ENCODE measurements at regions not wholly inside any gene's neighbourhood (a gene's known extent, or its start where the extent isn't known, plus 50 kb on each side); places are given as distances from the start of the nearest gene placed in this dataset.

GRCh38 chr1:57600424-57600823 lies 176.6 kb upstream of the DAB1 start:
- Histone ChIP-seq H3K4me3 (ENCODE audit: low read length) (no peak overlapping the region), H3K27ac (ENCODE audit: low read length) (peak overlapping the region; percentile 66), H3K36me3 (ENCODE audit: control insufficient read depth, insufficient read depth, low read length) (no peaks in the 10 kb centered on the region), H3K9me3 (ENCODE audit: control insufficient read depth, insufficient read depth, low read length) (no peaks in the 10 kb centered on the region), H3K27me3 (ENCODE audit: control insufficient read depth, insufficient read depth, low read length) (no peaks in the 10 kb centered on the region), H3K4me1 (ENCODE audit: control insufficient read depth, insufficient read depth, low read length) (peaks cover 13% of the 10 kb centered on the region)
- no CpG with 5 or more reads among the region's 3 CpGs for WGBS (ENCODE audit: insufficient coverage, insufficient read length)
- DNase-seq (ENCODE audit: low read depth, low spot score): peak; percentile 90

DNA sequence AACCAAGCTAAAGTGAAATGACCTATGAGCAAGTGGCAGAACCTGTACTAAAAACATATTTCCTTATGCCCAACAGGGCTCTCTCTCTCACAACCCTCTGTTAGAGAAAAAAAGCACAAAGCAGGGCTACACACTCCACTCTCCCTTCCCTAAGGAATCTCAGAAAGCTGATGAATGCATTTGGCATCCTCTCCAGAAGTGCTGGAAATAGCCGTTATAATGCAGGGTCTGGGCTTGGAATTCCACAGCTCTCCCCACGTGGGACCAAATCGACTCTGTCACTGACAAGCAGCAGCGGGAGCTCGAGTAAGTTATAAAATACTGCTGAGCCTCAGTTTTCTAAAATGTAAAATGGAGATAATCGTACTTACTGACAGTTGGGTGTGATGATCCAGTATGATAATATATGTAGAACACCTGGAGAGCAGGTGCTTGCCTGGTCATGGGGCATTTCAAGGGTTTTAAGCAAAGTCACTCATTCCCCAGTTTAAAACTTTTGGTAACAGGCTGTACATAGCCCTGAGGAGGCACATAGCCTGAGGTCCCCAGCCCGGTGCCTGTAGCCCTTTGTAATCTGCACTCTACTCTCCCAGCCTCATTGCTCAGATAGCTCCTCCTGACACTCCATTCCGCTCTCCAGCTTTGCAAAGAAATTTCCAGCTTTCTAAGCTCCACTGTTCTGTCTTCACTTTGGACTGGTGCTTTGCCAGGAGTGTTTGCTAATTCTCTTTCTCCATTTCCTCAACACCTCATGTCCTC lies 175.6 kb upstream of the DAB1 start:
- no CpG with 5 or more reads among the region's 8 CpGs for WGBS (ENCODE audit: insufficient coverage, insufficient read length)
- no peak for DNase-seq (ENCODE audit: low read depth, low spot score)
- peaks cover 13% of the 10 kb centered on the region for H3K4me1 ChIP-seq (ENCODE audit: control insufficient read depth, insufficient read depth, low read length)

DNA sequence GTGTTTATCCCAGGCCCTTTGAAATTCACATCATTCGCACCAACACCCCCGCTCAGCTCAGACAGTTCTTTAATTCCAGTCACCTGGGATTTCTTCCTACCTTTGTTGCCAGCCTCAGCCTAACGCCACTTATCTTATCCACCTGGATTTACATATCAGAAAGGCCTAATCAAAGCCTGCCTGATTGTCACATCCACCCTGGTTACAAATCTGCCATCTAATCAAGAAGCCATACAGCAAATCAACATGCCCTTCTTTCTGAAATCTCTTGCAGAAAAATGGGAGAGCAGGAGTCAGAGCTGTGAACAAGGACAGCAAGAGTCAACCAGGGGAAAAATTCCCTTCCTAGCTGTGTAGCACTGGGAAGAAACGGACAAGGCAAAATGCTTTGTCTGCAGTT lies 173.2 kb upstream of the DAB1 start:
- Histone ChIP-seq H3K4me1 (ENCODE audit: control insufficient read depth, insufficient read depth, low read length) (peaks cover 13% of the 10 kb centered on the region), H3K9me3 (ENCODE audit: control insufficient read depth, insufficient read depth, low read length) (no peaks in the 10 kb centered on the region), H3K4me3 (ENCODE audit: low read length) (no peak overlapping the region), H3K27me3 (ENCODE audit: control insufficient read depth, insufficient read depth, low read length) (no peaks in the 10 kb centered on the region), H3K27ac (ENCODE audit: low read length) (no peak overlapping the region), H3K36me3 (ENCODE audit: control insufficient read depth, insufficient read depth, low read length) (no peaks in the 10 kb centered on the region)
- no CpG with 5 or more reads among the region's 4 CpGs for WGBS (ENCODE audit: insufficient coverage, insufficient read length)
- no peak for DNase-seq (ENCODE audit: low read depth, low spot score)

More for the DNA sequence above, 175.6 kb upstream of the DAB1 start:
- Histone ChIP-seq H3K9me3 (ENCODE audit: control insufficient read depth, insufficient read depth, low read length) (no peaks in the 10 kb centered on the region), H3K4me3 (ENCODE audit: low read length) (no peak overlapping the region), H3K36me3 (ENCODE audit: control insufficient read depth, insufficient read depth, low read length) (no peaks in the 10 kb centered on the region), H3K27ac (ENCODE audit: low read length) (peak overlapping the region; percentile 66), H3K27me3 (ENCODE audit: control insufficient read depth, insufficient read depth, low read length) (no peaks in the 10 kb centered on the region)

DNA sequence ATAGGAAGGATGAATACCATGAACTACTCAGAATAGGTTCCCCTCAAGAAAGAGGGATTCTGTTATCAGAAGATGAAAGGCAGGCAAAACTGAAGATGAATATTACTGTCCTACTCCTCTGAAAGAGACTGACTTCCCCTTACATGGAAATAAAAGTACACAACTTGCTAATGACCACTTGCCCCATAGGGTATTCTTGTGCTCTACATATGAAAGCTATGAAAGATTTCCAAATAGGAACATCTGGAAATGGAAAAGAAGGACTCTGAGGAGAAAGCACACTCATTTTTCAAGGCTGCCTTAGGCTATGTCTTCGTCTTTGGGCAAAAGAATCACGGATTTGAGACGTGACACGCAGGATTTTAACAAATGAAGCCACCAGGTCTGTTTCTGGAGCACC lies 170.1 kb upstream of the DAB1 start:
- no peaks in the 10 kb centered on the region for H3K9me3 ChIP-seq (ENCODE audit: control insufficient read depth, insufficient read depth, low read length)
- DNase-seq (ENCODE audit: low read depth, low spot score): no peak
- H3K27me3 ChIP-seq (ENCODE audit: control insufficient read depth, insufficient read depth, low read length): no peaks in the 10 kb centered on the region
- WGBS (ENCODE audit: insufficient coverage, insufficient read length): no CpG with 5 or more reads among the region's 4 CpGs
- H3K4me3 ChIP-seq (ENCODE audit: low read length): no peak overlapping the region
- H3K4me1 ChIP-seq (ENCODE audit: control insufficient read depth, insufficient read depth, low read length): peaks cover 10% of the 10 kb centered on the region
- no peaks in the 10 kb centered on the region for H3K36me3 ChIP-seq (ENCODE audit: control insufficient read depth, insufficient read depth, low read length)
- H3K27ac ChIP-seq (ENCODE audit: low read length): no peak overlapping the region

DNA sequence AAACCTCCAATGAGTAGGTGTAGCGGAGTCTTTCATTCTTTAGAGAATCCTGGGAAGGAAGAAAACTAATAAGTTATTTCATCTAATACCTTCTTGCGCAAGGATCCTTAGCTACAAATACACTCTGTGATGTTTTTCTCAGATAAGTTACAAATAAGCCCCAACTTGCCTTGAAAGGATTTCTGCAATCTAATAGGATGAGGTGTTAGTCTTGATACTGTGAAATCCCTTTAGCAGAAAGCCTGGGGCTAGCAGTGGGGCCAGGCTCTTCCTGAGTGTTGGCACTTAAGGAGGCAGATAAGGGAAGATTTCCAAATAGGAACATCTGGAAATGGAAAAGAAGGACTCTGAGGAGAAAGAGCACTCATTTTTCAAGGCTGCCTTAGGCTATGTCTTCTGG lies 168.0 kb upstream of the DAB1 start:
- H3K9me3 ChIP-seq (ENCODE audit: control insufficient read depth, insufficient read depth, low read length): no peaks in the 10 kb centered on the region
- H3K27ac ChIP-seq (ENCODE audit: low read length): no peak overlapping the region
- no peaks in the 10 kb centered on the region for H3K27me3 ChIP-seq (ENCODE audit: control insufficient read depth, insufficient read depth, low read length)
- no peaks in the 10 kb centered on the region for H3K36me3 ChIP-seq (ENCODE audit: control insufficient read depth, insufficient read depth, low read length)
- no peak overlapping the region for H3K4me3 ChIP-seq (ENCODE audit: low read length)
- H3K4me1 ChIP-seq (ENCODE audit: control insufficient read depth, insufficient read depth, low read length): peaks cover 2% of the 10 kb centered on the region; the same call in 1 of the 2 replicates
- no CpG with 5 or more reads among the region's 2 CpGs for WGBS (ENCODE audit: insufficient coverage, insufficient read length)
- no peak for DNase-seq (ENCODE audit: low read depth, low spot score)

- Histone ChIP-seq H3K27me3 (ENCODE audit: control insufficient read depth, insufficient read depth, low read length) (no peaks in the 10 kb centered on the region), H3K4me1 (ENCODE audit: control insufficient read depth, insufficient read depth, low read length) (no peaks in the 10 kb centered on the region), H3K9me3 (ENCODE audit: control insufficient read depth, insufficient read depth, low read length) (no peaks in the 10 kb centered on the region), H3K4me3 (ENCODE audit: low read length) (no peak overlapping the region), H3K36me3 (ENCODE audit: control insufficient read depth, insufficient read depth, low read length) (no peaks in the 10 kb centered on the region), H3K27ac (ENCODE audit: low read length) (no peak overlapping the region)
- no CpG with 5 or more reads among the region's 5 CpGs for WGBS (ENCODE audit: insufficient coverage, insufficient read length)
- no peak for DNase-seq (ENCODE audit: low read depth, low spot score)
Measured at GRCh38 chr1:57590978-57591377, 167.1 kb upstream of the DAB1 start.

GRCh38 chr1:57586842-57587241 lies 163.0 kb upstream of the DAB1 start:
- no peaks in the 10 kb centered on the region for H3K9me3 ChIP-seq (ENCODE audit: control insufficient read depth, insufficient read depth, low read length)

GRCh38 chr1:57578680-57579079 lies 154.8 kb upstream of the DAB1 start:
- Histone ChIP-seq H3K36me3 (ENCODE audit: control insufficient read depth, insufficient read depth, low read length) (no peaks in the 10 kb centered on the region), H3K9me3 (ENCODE audit: control insufficient read depth, insufficient read depth, low read length) (no peaks in the 10 kb centered on the region), H3K4me3 (ENCODE audit: low read length) (no peak overlapping the region), H3K4me1 (ENCODE audit: control insufficient read depth, insufficient read depth, low read length) (no peaks in the 10 kb centered on the region), H3K27me3 (ENCODE audit: control insufficient read depth, insufficient read depth, low read length) (no peaks in the 10 kb centered on the region), H3K27ac (ENCODE audit: low read length) (no peak overlapping the region)
- no peak for DNase-seq (ENCODE audit: low read depth, low spot score)

More at GRCh38 chr1:57586842-57587241, 163.0 kb upstream of the DAB1 start:
- Histone ChIP-seq H3K27ac (ENCODE audit: low read length) (no peak overlapping the region), H3K36me3 (ENCODE audit: control insufficient read depth, insufficient read depth, low read length) (no peaks in the 10 kb centered on the region), H3K27me3 (ENCODE audit: control insufficient read depth, insufficient read depth, low read length) (no peaks in the 10 kb centered on the region), H3K4me1 (ENCODE audit: control insufficient read depth, insufficient read depth, low read length) (no peaks in the 10 kb centered on the region), H3K4me3 (ENCODE audit: low read length) (no peak overlapping the region)
- no peak for DNase-seq (ENCODE audit: low read depth, low spot score)

GRCh38 chr1:57578099-57578498 lies 154.2 kb upstream of the DAB1 start:
- Histone ChIP-seq H3K27ac (ENCODE audit: low read length) (no peak overlapping the region), H3K9me3 (ENCODE audit: control insufficient read depth, insufficient read depth, low read length) (no peaks in the 10 kb centered on the region), H3K27me3 (ENCODE audit: control insufficient read depth, insufficient read depth, low read length) (no peaks in the 10 kb centered on the region), H3K36me3 (ENCODE audit: control insufficient read depth, insufficient read depth, low read length) (no peaks in the 10 kb centered on the region), H3K4me3 (ENCODE audit: low read length) (no peak overlapping the region), H3K4me1 (ENCODE audit: control insufficient read depth, insufficient read depth, low read length) (no peaks in the 10 kb centered on the region)
- no peak for DNase-seq (ENCODE audit: low read depth, low spot score)
- no CpG with 5 or more reads among the region's 2 CpGs for WGBS (ENCODE audit: insufficient coverage, insufficient read length)

GRCh38 chr1:57576756-57577155 lies 152.9 kb upstream of the DAB1 start:
- H3K4me3 ChIP-seq (ENCODE audit: low read length): no peak overlapping the region
- H3K4me1 ChIP-seq (ENCODE audit: control insufficient read depth, insufficient read depth, low read length): no peaks in the 10 kb centered on the region
- no peak overlapping the region for H3K27ac ChIP-seq (ENCODE audit: low read length)
- no peaks in the 10 kb centered on the region for H3K27me3 ChIP-seq (ENCODE audit: control insufficient read depth, insufficient read depth, low read length)
- no peaks in the 10 kb centered on the region for H3K36me3 ChIP-seq (ENCODE audit: control insufficient read depth, insufficient read depth, low read length)
- no CpG with 5 or more reads among the region's 6 CpGs for WGBS (ENCODE audit: insufficient coverage, insufficient read length)
- H3K9me3 ChIP-seq (ENCODE audit: control insufficient read depth, insufficient read depth, low read length): no peaks in the 10 kb centered on the region
- DNase-seq (ENCODE audit: low read depth, low spot score): no peak

DNA sequence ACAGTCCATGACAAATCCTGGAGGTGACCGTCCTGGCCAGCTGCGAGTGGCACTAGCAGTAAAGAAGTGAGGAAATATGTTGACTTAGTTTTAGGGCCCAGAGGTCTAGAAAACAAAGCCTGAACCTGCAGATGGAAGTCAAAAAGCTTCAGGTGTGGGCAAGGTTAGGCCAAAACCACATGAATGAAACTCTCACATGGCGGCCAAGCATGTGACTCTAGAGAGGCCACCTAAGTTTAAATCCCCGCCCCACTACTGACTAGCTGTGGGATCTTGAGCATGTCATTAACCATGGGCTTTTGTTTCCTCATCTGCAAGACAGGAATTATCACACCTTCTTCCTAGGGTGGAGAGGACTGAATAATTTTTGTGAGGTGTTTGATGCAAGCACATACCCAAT lies 148.2 kb upstream of the DAB1 start:
- Histone ChIP-seq H3K9me3 (ENCODE audit: control insufficient read depth, insufficient read depth, low read length) (no peaks in the 10 kb centered on the region), H3K4me1 (ENCODE audit: control insufficient read depth, insufficient read depth, low read length) (no peaks in the 10 kb centered on the region), H3K27me3 (ENCODE audit: control insufficient read depth, insufficient read depth, low read length) (no peaks in the 10 kb centered on the region), H3K27ac (ENCODE audit: low read length) (no peak overlapping the region), H3K4me3 (ENCODE audit: low read length) (no peak overlapping the region), H3K36me3 (ENCODE audit: control insufficient read depth, insufficient read depth, low read length) (no peaks in the 10 kb centered on the region)
- no peak for DNase-seq (ENCODE audit: low read depth, low spot score)
- no CpG with 5 or more reads among the region's 4 CpGs for WGBS (ENCODE audit: insufficient coverage, insufficient read length)

Measured in iPS DF 6.9 (cell line).